Dedifferentiated amniotic fluid mesenchymal stem cell (primary cell): ENCODE measurements at regions not wholly inside any gene's neighbourhood (a gene's known extent, or its start where the extent isn't known, plus 50 kb on each side); places are given as distances from the start of the nearest gene placed in this dataset.
A peak's percentile ranks its signal among the peaks of the same experiment; 100 is the strongest.
"Not testable (repeated sequence)": the region's sequence is repeated elsewhere in the genome, so short reads cannot be mapped to it uniquely, and the experiment has no call there.

Source experiments
- DNase-seq: peaks from one replicate; pipeline ENCODE4 v3.0.0-alpha.2; 2016; ENCODE audit errors: extremely low spot score

DNA sequence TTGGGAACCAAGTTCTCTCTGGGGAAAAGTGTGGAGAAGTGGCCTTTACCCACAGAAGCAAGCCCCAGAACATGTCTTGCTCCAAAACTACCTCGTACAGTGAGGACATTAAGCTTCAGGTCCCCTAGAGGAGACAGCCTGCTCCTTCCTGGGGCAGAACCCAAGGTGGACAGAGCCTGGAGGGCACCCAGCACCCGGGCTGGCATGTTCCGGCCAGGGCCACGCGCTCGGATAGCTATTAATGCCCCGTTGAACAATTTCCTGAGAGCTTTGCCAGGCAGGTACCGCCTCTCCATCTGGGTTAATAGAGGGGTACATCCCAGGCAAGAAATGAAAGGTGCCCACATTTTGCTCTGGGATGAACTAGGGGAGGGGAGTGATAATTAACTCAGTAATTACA lies 169.0 kb upstream of the GRK3 start:
- DNase-seq = no peak

GRCh38 chr22:25395915-25396314 lies 168.6 kb upstream of the GRK3 start:
- no peak for DNase-seq

- DNase-seq = no peak
Observed at GRCh38 chr22:25396615-25397200, 167.8 kb upstream of the GRK3 start.

- no peak for DNase-seq
Observed at GRCh38 chr22:25397616-25398015, 166.9 kb upstream of the GRK3 start.

- peak; percentile 3 for DNase-seq
Observed at GRCh38 chr22:25398591-25399062, 165.8 kb upstream of the GRK3 start.

DNA sequence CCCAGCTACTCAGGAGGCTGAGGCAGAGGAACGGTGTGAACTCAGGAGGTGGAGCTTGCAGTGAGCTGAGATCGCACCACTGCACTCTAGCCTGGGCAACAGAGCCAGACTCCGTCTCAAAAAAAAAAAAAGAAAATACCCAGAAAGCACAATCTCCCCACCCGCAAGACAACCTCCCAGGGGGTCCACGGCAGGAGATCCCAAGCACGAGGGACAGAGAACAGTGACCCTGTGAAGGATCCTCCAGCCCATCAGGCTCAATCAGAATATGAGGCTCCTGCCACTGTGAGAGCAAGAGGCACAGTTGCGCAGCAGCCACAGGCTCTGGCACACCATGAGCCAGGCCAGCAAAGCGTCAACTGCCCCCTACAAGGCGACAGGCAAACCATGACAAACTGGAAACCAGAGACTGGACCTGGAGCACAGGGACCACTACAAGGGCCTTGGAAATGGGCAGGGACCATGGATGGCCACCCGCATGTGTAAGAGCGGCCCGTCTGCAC lies 164.8 kb upstream of the GRK3 start:
- DNase-seq = peak; percentile 9

DNA sequence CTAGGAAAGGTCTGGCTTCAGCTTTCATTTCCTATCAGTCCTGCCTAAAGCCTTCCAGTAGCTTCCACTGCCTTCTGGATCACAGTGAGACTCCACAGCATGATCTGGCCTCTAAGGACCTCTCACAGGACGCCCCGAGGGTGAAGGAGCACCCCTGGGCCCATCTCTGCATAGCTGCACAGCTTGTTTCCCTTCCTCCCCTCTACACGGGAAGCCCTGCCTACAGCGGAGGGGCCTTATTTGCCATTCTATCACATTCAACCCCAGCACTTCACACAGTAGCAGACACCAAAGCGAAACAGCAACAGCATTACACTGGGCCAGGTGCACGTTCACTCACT lies 162.3 kb upstream of the GRK3 start:
- DNase-seq = no peak

- DNase-seq = no peak
Observed at GRCh38 chr22:25402501-25403283, 161.8 kb upstream of the GRK3 start.

DNA sequence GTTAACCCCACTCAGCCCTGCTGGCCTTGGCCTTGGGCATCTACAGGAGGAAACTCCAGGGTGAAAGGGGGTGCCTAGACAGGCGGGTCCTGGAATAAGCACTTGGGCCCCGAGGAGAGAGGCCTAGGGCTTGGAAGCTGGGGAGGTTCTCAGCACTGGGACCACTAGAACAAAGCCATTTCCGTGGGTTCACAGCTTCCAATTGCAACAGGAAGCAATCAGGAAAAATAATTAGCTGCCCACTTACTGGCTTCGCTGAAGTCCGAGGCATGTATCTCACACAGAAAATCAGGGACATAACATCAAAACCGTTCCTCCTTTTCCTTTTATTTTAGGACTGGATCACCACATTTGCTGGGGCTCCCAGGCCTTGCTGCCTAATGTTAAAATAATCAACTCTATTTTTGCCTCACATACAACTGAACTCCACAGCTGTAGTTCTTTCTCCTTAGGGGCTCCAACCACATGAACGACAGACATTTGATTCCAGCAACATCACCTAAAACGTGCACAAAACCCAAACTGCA lies 161.1 kb upstream of the GRK3 start:
- no peak for DNase-seq

DNA sequence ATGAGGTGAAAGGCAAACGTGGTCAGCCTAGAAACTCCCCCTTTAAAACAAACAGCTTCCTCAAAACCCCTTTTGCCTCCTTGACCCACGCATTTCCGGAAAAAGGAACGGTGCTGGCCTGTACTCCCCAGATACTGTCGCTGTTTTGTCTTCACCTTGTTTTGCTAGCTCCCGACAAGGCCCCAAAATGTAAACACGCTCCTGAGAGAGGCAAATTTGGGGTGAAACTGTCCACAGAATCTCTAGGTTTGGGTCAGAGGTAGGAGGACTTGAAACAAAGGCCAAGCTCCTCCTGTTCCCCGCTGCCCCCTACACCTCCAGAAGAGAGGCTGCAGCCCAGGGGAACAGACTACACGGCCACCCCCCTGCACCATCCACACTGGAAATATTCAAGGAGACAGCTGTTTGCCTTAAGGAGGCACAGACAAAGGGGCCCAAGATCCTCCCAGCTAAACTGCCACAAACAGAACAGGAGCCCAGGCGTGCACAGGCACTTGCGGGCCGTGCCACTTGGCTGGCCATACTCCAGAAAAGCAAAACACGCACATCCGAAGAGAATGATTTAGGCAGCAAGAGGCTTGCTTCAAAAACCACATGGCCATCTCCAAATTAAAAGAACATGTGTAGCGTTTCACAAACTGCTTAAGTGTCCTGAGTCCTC lies 160.5 kb upstream of the GRK3 start:
- peak; percentile 30 for DNase-seq

DNA sequence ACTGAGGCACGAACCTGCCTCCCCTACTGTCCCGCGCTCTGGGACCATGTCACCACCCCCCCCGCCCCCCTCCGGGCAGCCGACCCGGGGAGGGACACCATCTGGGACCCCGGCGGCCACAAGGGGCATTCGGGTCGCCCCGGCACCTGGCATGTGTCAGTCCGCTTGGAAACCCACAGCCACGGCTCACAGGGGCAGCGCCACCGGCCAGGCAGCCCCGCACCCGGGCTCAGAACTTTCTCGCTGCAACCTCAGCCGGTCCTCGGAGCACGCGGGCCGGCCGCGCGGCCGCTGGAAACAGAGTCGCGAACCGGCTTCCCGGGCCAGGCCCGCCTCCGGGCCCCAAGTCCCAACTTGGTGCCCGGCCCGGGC lies 159.9 kb upstream of the GRK3 start:
- no peak for DNase-seq

DNA sequence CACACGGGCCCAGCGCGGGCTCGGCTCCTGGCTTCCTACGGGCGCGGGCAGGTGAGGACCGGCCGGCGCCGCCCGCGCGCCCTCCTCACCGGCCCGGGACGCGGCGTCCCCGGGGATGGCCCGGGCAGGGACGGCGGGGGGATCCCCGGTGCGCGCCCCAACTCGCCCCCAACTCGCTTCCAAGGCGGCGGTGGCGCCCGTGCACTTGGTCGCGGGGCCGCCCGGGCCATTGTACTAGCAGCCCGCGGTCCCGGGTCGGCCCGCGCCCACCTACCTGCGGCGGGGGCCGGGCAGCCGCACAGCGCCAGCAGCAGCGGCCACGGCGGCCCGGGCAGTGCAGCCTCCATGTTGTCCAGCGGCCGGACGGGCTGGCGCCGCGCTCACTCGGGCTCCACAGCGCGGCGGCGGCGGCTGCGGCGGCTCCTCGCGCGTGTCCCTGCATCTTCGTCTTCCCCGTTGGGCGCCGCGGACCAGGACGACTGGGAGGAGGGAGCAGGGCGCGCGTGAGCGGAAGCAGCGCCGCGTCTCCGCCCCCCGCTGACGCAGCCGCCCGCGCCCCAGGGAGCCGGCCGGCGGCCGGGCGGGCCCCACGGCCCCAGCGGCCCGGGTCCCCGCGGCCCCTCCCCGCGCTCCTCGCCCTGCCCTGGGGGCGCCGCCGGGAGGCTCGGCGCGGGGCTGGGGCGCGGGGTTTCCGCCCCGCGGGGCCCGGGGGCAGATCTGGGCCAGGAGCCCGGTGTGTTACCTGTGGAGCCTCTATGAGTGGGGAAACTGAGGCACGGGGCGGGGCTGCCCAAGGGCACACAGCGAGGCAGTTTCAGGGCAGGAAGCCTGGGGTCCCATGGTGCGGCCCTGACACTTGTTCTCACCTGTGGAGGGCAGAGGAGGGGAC lies 159.3 kb upstream of the GRK3 start:
- peak; percentile 36 for DNase-seq

- no peak for DNase-seq
Observed at GRCh38 chr22:25405841-25406509, 158.5 kb upstream of the GRK3 start.

- no peak for DNase-seq
Observed at GRCh38 chr22:25406510-25407210, 157.8 kb upstream of the GRK3 start.

GRCh38 chr22:25407226-25407858 lies 157.1 kb upstream of the GRK3 start:
- DNase-seq = no peak

- DNase-seq = no peak
Observed at GRCh38 chr22:25407859-25408229, 156.6 kb upstream of the GRK3 start.

DNA sequence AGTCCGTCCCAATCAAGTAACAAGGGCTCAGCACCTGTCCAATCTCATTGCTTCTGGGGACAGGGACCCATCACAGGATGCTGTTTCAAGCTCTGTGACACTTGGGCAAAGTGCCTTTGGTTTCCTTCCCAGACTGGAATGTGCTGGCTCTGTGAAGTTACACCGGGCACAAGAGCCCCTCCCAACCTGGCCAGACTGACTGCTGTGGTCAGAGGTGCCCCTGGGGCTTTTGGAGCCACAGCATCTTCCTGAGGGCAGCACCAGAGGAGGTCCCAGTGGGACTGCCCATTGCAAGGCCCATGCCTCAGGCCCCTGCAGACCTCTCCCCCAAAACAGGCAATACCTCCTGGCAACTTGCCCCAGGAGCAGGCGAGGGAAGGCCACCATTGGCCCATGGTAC lies 155.2 kb upstream of the GRK3 start:
- no peak for DNase-seq

DNA sequence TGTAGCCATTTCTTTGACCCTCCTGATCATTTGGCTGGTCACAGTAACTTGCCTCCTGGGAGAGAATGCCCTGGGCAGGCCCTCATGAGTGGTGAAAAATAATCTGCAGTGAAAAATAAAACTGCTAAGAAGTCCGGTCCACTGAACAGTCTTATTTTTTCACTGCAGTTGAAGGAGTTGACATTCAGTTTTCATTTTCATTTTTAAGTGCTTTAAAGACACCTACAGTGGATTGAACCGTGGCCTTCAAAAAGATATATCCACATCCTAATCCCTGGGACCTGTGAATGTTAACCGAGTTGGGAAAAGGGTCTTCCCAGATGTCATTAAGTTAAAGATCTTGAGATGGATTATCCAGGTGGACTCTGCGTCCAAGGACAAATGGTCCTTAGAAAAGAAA lies 153.6 kb upstream of the GRK3 start:
- no peak for DNase-seq

DNA sequence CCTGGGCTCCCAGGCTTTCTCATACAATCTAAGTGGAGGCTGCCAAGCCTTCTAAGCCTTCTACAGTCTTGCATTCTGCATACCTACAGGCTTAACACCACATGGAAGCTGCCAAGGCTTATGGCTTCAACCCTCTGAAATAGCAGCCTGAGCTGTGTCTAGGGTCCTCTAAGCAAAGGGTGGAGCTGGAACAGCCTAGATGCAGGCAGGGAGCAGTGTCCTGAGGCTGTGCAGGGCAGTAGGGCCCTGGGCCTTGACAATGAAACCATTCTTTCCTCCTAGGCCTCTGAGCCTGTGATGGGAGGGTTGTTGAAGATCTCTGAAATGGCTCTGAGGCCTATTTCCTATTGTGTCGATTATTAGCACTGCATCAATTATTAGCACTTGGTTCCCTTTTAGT lies 150.9 kb upstream of the GRK3 start:
- peak; percentile 10 for DNase-seq

- not testable (repeated sequence) for DNase-seq
Observed at GRCh38 chr22:25415731-25416130, 148.7 kb upstream of the GRK3 start.
